ENCODE measurements at regions not wholly inside any gene's neighbourhood (a gene's known extent, or its start where the extent isn't known, plus 50 kb on each side); places are given as distances from the start of the nearest gene placed in this dataset.

DNA sequence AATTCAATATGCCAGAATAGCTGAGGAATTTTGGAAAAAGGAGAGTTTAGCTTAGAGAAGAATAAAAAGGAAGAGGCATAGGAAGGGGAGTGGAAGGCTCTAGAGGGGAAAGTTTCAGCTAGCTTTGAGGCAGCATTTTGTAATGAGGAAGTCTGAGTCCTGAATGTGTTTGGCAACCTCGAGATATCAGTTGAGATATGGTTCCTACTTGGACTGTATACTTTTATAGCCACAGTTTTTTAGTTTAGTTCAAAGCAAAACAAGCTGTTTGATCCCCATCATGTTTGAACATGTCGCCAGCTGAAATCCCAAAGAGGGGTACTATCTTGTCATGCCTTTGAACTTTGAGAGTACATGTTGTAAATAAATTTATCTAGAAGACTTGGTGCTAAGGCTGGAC is 559.0 kb upstream of the FTMT start:
- no peak for DNase-seq (ENCODE audit: low read depth in 4 of 4, low spot score in 3 of 4)

DNA sequence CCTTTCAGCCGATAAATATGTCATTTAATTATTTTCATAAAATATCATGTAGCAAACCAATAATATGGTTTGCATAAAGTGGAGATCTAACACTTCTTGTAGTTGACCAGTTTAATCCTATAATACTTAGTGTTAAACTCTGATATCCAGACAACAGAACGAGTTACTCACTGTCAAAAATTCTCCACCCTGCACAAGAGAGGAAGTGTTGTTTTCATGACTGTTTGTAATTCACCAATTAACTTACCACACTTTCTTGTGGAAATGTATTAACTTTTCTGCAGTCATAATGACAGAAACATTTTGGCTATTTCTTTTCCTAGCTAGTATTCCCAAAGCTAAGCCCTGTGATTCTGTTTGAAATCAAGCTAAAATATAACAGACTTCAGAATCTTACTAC is 555.3 kb upstream of the FTMT start:
- no peak for DNase-seq (ENCODE audit: low read depth in 4 of 4, low spot score in 3 of 4)

DNA sequence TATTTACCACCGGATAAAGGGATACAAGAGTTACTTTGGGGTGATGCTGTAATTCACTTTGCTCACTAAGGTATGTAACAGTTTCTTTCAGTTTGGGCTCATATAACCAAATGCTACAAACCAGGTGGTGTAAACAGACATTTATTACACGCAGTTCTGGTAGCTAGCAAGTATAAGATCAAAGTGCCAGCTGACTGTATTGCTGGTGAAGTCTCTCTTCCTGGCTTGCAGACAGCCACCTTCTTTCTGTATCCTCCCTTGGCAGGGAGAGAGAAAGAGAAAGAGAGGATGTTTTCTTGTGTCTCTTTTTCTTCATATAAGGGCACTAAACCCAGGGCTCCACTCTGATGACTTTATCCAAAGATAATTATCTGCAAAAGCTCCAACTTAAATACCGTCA is 552.5 kb upstream of the FTMT start:
- DNase-seq (ENCODE audit: low read depth in 4 of 4, low spot score in 3 of 4) = no peak

DNA sequence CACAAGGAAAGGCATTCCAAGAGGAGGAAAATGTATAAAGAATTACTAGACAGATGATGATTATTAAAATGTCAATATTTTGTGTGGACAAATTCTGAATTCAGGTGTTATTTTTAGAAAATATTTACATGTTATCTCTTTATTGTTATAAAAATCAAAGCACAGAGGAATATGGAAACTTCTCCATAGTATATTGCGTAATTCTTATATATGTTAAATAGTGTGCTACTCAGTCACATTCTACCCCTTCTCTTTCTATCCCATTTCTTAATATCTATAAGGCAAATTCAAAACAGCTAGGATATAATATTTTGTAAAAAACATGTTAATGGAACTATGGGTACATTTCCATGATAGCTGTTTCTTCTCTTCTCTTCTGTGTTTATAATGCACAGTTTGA is 546.8 kb upstream of the FTMT start:
- DNase-seq (ENCODE audit: low read depth in 4 of 4, low spot score in 3 of 4) = no peak

DNA sequence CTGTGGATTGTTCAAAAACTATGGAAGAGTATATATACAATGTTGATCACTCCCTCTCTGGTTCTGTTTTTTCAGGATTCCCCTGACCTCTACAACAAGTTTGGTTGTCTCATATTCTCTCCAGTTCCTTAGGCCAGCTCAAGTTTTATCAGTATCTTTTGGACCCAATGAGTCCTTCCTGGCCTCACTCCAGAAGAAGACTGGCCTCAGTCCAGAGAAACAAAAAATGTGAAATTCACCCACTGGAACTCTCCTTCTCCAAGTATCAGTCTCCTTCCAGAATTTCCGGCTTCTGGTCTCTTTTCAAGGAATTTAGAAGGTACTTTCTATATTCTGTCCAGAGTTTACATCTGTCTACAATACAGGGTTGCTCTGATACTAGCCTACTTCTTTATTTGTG is 537.8 kb upstream of the FTMT start:
- DNase-seq (ENCODE audit: low read depth in 4 of 4, low spot score in 3 of 4) = no peak

DNA sequence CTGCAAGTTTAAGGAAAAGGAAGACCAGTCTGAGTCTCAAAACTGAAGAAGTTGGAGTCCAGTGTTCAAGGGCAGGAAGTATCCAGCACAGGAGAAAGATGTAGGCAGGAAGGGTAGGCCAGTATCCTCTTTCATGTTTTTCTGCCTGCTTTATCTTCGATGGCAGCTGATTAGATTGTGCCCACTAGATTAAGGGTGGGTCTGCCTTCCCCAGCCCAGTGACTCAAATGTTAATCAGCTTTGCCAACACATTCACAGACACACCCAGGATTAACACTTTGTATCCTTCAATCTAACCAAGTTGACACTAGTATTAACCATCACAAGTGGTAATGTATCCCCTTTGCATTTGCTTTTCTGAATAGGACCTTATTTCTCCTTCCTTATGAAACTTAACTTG is 535.9 kb upstream of the FTMT start:
- no peak for DNase-seq (ENCODE audit: low read depth in 4 of 4, low spot score in 3 of 4)

DNA sequence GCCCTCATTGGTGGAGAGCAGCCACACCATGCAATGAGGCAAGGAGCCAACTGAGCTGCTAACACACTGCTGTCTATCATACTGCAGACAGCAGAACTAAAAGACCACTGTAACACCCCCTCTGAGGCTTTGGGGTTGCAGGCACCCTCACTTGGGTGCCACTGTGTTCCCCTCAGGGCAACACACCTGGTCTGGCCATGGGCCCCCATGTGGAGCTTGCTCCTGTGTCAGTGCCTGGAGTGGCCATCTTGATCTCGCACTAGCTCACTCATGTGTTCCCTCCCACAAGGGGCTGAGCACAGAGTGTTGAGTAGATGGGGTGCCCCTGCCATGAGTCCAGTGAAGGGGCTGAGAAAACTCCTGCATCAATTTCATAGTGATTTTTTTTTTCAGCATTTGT is 532.4 kb upstream of the FTMT start:
- no peak for DNase-seq (ENCODE audit: low read depth in 4 of 4, low spot score in 3 of 4)

DNA sequence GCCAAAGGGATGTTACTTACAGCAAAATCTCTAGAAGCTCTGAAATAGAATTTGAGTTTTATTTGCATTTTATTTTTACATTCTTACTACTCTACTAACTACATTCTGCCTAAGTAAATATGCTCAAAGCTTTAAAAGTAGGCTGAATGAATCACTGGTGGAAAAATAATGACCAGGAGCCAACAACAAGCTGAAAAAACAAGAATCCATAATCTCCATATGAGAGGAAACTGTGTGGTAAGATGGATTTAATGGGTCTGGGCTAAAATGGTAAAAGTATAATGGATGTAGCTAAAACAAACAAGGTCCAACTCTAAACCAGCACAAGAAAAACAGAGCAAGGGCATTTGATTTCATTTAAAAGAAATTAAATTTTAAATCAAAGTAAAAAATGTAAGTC is 525.8 kb upstream of the FTMT start:
- DNase-seq (ENCODE audit: low read depth in 4 of 4, low spot score in 3 of 4) = no peak

DNA sequence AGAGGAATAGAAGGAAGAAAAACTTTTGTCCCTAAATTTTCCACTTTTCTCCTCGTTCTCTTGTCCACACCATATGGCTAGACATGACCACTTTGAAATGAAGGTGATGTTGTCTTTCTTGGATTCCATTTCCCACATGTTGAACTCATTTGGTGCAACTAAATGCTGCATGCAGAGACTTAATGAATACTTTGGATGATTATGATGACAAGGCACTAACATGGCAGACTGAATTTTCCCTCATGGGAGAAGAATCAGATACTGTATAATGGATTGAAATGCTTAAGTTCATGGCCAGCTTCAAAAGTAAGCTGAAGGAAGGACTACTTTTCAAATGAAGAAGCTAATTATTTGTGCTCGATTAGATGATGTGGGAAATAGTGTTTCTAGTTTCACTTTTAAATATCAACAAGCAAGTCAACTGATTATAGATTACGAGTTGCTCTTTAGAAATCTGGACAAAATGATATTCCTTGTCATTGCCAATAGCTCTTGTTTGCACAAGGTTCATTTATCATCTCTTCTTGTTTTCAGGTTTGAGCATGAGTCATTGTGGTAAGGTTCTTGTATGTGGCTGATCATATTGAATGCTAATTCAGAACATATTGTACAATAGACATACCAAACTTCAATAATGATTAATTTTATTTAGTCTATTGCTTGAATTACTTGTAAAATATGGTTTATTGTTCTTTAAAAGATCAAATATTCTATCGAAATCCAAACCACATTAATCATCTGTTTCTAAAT is 501.3 kb upstream of the FTMT start:
- no peak for DNase-seq (ENCODE audit: low read depth in 4 of 4, low spot score in 3 of 4)

DNA sequence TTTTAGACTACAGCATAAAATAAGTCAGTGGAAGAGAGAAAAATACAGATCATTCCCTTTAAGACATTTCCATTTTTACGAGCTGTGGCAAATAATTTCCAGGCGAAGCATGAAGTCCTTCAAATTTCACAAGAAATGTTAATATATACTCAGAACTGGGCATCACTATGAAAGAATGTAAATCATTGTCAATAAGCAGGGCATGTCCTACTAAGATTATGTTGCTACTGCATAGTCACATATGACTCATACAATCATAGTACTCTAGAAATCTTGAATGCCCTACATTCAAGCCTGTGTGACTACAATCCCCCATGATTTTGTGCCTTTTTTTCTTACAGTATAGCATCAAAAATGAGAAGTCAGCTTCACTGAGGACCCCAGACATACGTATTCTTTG is 485.2 kb upstream of the FTMT start:
- no peak for DNase-seq (ENCODE audit: low read depth in 4 of 4, low spot score in 3 of 4)

DNA sequence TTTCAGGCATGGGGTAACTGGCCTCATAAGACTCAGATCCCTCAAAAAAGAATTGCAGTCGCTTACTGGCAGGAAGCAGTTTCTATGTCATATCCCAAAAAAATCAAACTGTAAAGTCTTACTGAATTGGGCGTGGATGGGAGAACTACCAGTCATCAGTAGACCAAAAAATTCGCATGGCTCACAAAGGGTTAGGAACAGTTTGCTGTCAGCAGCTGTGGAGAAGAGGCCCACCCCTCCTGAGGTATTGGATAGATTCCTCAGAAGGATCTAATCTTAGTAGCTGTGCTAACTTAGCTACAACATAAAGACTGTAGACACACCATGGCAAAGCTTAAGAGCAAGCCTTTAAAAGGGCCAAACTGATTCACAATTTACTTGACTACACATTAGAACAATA is 478.3 kb upstream of the FTMT start:
- DNase-seq (ENCODE audit: low read depth in 4 of 4, low spot score in 3 of 4) = no peak

DNA sequence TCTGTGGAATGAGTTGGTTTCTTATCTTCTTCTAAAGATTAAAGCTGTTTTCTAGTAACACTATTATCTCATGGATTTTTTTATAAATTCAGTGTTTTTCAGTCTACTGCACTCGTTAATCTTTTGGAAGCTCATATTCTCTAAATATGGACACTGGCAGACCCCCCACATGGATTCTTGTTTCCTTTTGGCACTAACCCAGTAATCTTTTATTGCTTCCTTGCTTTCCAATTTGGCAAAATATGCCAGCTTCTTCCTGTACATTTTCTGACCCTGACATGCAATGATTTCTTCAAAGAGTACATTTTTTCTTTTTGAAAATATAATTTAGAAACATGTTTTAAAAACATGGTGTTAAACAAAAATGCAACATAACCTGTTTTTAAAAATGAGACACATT is 474.2 kb upstream of the FTMT start:
- no peak for DNase-seq (ENCODE audit: low read depth in 4 of 4, low spot score in 3 of 4)

DNA sequence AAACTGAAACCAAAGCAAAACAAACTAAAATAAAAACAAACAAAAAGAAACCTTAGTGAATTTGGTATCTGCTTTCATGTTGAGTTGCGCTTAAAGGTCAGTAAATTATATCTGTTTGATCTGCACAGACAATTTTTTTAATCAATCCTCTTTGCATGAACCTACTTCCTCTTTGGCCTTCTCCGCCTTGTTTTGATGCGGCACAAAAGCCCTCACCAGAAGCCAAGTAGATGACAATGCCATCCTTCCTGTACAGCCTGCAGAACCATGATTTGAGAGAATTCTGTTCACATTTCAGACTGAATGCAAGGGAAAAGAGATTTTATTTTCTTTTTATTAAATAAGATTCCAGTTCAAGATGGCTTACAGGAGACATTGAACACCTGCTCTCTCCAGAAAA is 473.6 kb upstream of the FTMT start:
- no peak for DNase-seq (ENCODE audit: low read depth in 4 of 4, low spot score in 3 of 4)

DNA sequence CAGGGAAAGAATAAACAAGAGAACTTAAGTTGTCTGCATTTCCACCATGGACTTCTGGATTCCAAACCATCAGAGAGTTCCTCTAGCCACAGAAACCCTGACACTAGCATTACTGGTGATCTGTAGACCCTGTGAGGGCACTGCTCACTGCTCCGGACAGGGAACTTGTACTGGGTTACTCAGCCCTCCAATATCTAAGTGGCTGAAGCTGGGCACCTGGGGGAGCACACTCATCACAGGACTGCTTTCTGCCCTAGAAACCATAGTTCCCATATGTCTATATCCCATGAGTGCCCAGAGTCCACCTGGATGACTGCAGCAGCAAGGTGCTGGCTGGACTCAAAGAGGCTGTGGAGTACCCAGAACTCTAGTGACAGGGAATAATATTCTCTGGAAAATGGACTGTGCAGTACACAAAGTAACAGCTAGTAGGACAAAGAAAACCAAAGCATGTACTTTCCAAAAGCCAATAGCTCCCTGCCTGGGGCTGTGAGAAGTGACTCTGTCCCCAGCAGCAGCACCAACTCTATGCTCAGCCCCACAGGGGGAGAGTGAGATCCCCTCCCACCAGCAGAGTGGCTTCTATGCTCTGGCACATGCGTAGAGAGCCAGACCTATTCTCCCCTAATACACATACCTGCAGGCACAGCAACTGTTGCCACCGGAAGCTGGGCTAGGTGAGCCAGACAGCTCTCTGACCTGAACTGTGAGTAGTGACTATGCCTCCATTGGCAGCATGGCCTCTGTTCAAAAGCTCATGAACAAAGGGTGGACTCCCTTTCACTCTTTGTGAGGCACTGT is 472.9 kb upstream of the FTMT start:
- DNase-seq (ENCODE audit: low read depth in 4 of 4, low spot score in 3 of 4) = no peak

DNA sequence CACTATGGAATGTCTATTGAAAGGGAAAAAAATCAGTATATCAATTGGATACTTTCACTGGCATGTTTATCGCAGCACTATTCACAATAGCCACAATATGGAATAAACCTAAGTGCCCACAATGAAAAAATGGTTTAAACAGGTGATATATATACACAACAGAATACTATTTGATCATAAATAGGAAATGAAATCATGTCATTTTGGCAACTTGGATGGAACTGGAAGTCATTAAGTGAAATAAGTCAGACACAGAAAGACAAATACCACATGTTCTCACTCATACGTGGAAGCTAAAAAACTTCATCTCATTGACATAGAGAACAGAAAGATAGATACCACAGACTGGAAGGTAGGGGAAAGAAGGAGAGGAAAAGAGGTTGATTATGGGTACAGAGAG is 471.6 kb upstream of the FTMT start:
- no peak for DNase-seq (ENCODE audit: low read depth in 4 of 4, low spot score in 3 of 4)

DNA sequence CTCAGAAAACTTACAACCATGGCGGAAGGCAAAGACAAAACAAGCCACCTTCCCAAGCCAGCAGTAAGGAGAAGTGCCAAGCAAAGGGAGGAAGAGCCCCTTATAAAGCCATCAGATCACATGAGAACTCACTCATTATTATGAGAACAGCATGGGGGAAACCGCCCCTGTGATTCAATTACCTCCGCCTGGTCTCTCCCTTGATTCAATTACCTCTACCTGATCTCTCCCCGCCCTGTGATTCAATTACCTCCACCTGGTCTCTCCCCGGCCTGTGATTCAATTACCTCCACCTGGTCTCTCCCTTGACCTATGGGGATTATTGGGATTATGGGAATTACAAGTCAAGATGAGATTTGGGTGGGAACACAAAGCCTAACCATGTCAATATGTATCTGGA is 467.3 kb upstream of the FTMT start:
- no peak for DNase-seq (ENCODE audit: low read depth in 4 of 4, low spot score in 3 of 4)

DNA sequence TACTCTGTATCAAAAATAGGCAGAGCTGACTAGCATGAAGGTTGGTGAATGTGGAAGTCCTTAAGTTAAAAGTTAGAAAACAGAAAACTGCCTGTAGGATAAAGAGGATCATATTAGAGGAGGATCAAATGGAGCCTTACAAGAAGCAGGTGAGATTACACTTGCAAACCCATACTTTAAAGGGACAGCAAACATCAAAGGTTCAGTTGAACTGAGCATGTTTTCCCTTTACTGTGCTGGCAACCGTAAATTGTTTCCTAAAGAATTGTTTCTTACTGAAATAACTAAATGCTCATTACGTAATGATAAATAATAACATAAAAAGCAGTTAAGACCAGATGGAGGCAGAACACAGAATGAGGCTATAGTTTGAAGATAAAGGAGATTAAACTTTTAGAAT is 465.3 kb upstream of the FTMT start:
- DNase-seq (ENCODE audit: low read depth in 4 of 4, low spot score in 3 of 4) = no peak

DNA sequence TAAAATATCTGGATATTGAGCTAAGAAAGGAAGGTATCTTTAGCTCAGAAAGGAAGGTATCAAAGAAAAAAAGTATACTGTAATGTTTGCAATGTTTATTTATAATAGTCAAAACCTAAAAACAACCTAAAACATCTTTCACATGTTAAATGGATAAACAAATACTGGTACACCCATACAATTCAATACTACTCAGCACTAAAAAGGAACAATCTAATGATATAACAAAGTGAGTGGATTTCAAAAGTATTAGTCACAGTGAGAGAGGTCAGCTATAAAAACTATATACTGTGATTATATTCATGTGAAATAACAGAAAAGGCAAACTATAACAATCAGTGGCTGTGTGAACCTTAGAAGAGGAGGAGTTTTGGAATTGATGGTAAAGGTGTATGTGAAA is 455.0 kb upstream of the FTMT start:
- DNase-seq (ENCODE audit: low read depth in 4 of 4, low spot score in 3 of 4) = no peak

DNA sequence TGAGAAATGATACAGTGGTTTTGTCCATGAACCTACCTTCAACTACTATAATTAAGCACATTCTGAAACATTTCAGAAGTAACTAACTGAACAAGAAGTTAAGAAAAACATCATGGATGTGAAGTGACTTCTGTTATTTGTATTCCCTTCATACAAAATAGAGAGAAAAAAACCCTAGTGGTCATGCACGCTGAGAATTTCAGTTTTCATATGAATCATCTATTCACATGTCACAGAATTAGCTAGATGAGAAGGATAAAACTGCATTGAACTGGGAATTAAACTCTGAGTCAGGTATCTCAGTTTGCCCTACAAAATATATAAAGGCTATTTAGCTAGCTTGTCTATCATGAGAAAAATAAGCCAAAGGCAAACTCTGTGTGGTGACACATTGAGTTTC is 451.8 kb upstream of the FTMT start:
- DNase-seq (ENCODE audit: low read depth in 4 of 4, low spot score in 3 of 4) = no peak

DNA sequence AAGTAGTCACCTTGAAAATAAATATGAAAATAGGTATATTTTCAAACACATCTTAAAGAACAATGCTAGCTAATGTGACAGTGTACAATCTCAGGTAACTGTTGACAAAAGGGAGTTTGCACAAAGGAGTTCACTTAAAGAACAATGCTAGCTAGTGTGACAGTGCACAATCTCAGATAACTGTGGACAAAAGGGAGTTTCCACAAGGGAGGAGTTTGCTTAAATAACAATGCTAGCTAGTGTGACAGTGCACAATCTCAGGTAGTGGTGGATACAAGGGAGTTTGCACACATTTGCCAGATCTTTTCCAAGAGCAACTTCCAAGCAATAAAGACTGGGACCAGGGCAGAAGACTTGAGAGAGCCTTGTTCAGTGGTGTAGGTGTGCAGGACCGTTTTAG is 442.9 kb upstream of the FTMT start:
- no peak for DNase-seq (ENCODE audit: low read depth in 4 of 4, low spot score in 3 of 4)

DNA sequence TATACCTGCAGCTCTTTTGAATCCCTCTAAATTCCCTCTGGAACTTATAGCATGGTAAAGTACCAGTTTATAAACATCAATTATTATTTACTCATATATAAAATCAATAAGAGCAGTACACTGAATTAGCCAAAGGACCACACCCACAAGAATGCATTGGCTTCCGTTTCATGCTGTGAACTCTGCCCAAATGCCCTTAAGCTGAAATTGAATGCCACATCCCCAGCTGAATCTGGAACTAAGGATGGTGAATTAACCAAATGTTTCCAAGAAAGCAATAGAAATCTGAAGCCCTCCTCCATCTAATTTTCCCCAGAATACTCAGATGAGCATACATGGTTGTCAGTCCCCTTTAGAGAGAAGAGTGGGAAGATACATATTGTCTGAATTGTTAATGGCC is 436.4 kb upstream of the FTMT start:
- no peak for DNase-seq (ENCODE audit: low read depth in 4 of 4, low spot score in 3 of 4)

DNA sequence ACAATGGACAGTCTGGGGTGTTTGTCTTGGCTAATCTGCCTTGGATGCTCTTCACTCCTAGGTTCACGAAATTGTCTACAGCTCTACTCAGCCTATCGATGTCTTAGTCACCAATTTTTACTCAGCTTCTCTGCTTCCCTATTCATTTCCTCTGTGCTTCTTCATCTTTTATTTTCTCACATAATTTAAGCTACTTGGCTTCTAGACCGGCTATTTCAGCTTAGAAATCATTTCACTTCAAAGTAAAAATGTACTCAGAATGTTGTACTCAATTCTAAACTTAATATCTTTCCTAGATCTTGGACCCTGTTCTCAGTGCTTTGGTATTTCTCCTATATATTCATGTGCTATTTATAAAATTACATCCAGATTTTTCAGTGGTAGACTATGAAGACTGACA is 430.0 kb upstream of the FTMT start:
- DNase-seq (ENCODE audit: low read depth in 4 of 4, low spot score in 3 of 4) = no peak

DNA sequence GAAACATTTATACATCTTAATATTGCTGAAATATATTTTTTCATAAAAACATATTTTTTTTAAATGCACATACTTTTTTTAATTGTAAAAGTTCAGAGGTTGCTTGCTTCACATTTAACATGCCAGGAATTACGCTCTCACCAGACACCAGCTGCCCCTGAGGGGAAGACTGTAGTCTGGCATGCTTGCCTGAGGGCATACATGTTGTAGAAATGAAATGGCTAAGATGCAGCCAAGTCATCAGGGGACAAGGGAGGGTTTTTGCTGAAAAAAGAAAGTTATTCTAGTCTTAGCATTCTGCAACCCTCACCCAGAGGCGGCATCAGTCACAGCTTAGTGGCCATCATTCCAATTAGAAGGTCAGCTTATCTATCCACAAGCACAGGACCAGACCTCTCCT is 426.7 kb upstream of the FTMT start:
- no peak for DNase-seq (ENCODE audit: low read depth in 4 of 4, low spot score in 3 of 4)

Data from right renal pelvis (tissue), 4 donors.